ENCODE measurements at regions not wholly inside any gene's neighbourhood (a gene's known extent, or its start where the extent isn't known, plus 50 kb on each side); places are given as distances from the start of the nearest gene placed in this dataset.

GRCh38 chr14:22337938-22338337, 251.1 kb downstream of the DAD1 start:
- TF ChIP-seq EZH2phosphoT487 (IDR thresholded peaks at IDR 0.05; ENCODE audit: borderline replicate concordance) (no peak), CTCF (conservative IDR thresholded peaks at IDR 0.05; ENCODE audit: low read length) (no peak)

Measured in Loucy (cell line).